GM23248 (cell line): ENCODE measurements at regions not wholly inside any gene's neighbourhood (a gene's known extent, or its start where the extent isn't known, plus 50 kb on each side); places are given as distances from the start of the nearest gene placed in this dataset.

Source experiments
- EZH2 ChIP-seq: fragments of 200-600 bp; sonication (generic); IDR thresholded peaks from 2 replicates; pipeline ENCODE4 v1.6.1; 2018; ENCODE audit warnings: antibody characterized with exemption, mild to moderate bottlenecking; ENCODE audit not compliant: insufficient read depth, poor library complexity, severe bottlenecking
- EZH2phosphoT487 ChIP-seq: fragments of 200-600 bp; sonication (generic); IDR thresholded peaks from 2 replicates; pipeline ENCODE4 v1.6.1; 2018; ENCODE audit warnings: antibody characterized with exemption, moderate library complexity, mild to moderate bottlenecking, low read depth; ENCODE audit not compliant: insufficient read depth

DNA sequence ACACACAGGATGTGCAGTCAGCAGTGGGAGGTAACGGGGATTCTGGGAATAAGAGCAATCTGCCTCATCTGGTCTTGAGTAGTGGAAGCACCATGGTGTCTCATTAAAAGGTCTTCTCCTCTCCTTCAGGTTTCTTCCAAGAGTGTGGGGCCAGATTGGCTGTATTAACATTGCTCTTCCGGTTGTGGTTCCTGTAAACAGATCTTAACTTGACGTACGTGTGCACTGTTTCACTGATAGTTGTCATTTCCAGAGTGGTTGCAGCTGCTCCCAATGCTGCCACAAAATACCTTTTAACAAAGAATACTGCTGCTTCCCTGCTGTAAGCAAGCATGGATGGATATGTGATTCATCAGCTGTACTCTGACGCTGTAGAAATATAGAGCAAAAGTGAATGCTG, 1443.4 kb upstream of the TENM3 start:
- TF ChIP-seq EZH2 (no peak), EZH2phosphoT487 (no peak)
